HEK293 (cell line): ENCODE measurements at regions not wholly inside any gene's neighbourhood (a gene's known extent, or its start where the extent isn't known, plus 50 kb on each side); places are given as distances from the start of the nearest gene placed in this dataset.

Experiments
- CTCF ChIA-PET: fragments of 350-600 bp; formaldehyde crosslinking; extraction: SDS; loops from one replicate; lab custom pipeline; 2021; ENCODE audit warnings: antibody characterized with exemption; lab: Yijun Ruan, JAX
- POLR2A ChIA-PET: fragments of 300-600 bp; formaldehyde crosslinking; extraction: SDS; loops from one replicate; lab custom pipeline; 2020; ENCODE audit warnings: antibody characterized with exemption, inconsistent platforms; lab: Yijun Ruan, JAX
- H3K27ac ChIP-seq: fragments of 200-500 bp; sonication (Bioruptor generic); 2 replicates; pipeline ENCODE4 v1.5.1; 2014; ENCODE audit warnings: low read depth, low read length, control low read depth, inconsistent platforms; ENCODE audit errors: extremely low read depth
- H3K36me3 ChIP-seq, 2 experiments: fragments of 200-500 bp in 1 of 2; sonication (Bioruptor generic) in 1 of 2; 1 replicate in 1 of 2; 2 replicates in 1 of 2; pipeline ENCODE4 v1.5.1; 2014 to 2017; ENCODE audit warnings: inconsistent platforms in 2 of 2, low read length in 2 of 2; ENCODE audit not compliant: control insufficient read depth in 2 of 2, insufficient read depth in 1 of 2
- H3K4me1 ChIP-seq: fragments of 200-500 bp; sonication (Bioruptor generic); 2 replicates; pipeline ENCODE4 v1.5.1; 2014; ENCODE audit warnings: mild to moderate bottlenecking, low read length, inconsistent platforms; ENCODE audit not compliant: control insufficient read depth, insufficient read depth
- H3K4me3 ChIP-seq: 2 replicates; pipeline ENCODE4 v1.5.1; 2011; ENCODE audit warnings: low read depth, mild to moderate bottlenecking, control low read depth, low read length, moderate library complexity
- H3K9me3 ChIP-seq: fragments of 200-500 bp; sonication (Bioruptor generic); 2 replicates; pipeline ENCODE4 v1.5.1; 2014; ENCODE audit warnings: low read depth, low read length, inconsistent platforms; ENCODE audit not compliant: control insufficient read depth, insufficient read depth
- KLF9 ChIP-seq: fragments of 450-650 bp; formaldehyde crosslinking; IDR thresholded peaks from 2 replicates; pipeline ENCODE4 v1.5.1; 2016; ENCODE audit warnings: missing biosample characterization, missing genetic modification characterization, low read depth
- OSR2 ChIP-seq: fragments of 450-650 bp; formaldehyde crosslinking; IDR thresholded peaks from 2 replicates; pipeline ENCODE4 v1.5.1; 2016; ENCODE audit warnings: missing biosample characterization, missing genetic modification characterization
- SP7 ChIP-seq: fragments of 450-650 bp; formaldehyde crosslinking; IDR thresholded peaks from 2 replicates; pipeline ENCODE4 v1.5.1; 2016; ENCODE audit warnings: missing biosample characterization, missing genetic modification characterization
- ZBTB21 ChIP-seq: fragments of 450-650 bp; formaldehyde crosslinking; IDR thresholded peaks from 2 replicates; pipeline ENCODE4 v1.5.1; 2017; ENCODE audit warnings: missing biosample characterization, missing genetic modification characterization
- ZBTB48 ChIP-seq: fragments of 450-650 bp; formaldehyde crosslinking; IDR thresholded peaks from 2 replicates; pipeline ENCODE4 v1.5.1; 2016; ENCODE audit warnings: missing biosample characterization, missing genetic modification characterization
- ZFP37 ChIP-seq: fragments of 450-650 bp; formaldehyde crosslinking; IDR thresholded peaks from 2 replicates; pipeline ENCODE4 v1.5.1; 2016; ENCODE audit warnings: missing biosample characterization, missing genetic modification characterization
- ZNF114 ChIP-seq: fragments of 450-650 bp; formaldehyde crosslinking; IDR thresholded peaks from 2 replicates; pipeline ENCODE4 v1.5.0; 2017; ENCODE audit warnings: missing biosample characterization, missing genetic modification characterization
- ZNF140 ChIP-seq: fragments of 450-650 bp; formaldehyde crosslinking; IDR thresholded peaks from 2 replicates; pipeline ENCODE4 v1.5.1; 2016; ENCODE audit warnings: missing biosample characterization, missing genetic modification characterization
- ZNF175 ChIP-seq: fragments of 450-650 bp; formaldehyde crosslinking; IDR thresholded peaks from 2 replicates; pipeline ENCODE4 v1.5.1; 2016; ENCODE audit warnings: missing biosample characterization, missing genetic modification characterization
- ZNF221 ChIP-seq: fragments of 450-650 bp; formaldehyde crosslinking; IDR thresholded peaks from 2 replicates; pipeline ENCODE4 v1.5.1; 2017; ENCODE audit warnings: missing biosample characterization, missing genetic modification characterization, borderline replicate concordance
- ZNF302 ChIP-seq: fragments of 450-650 bp; formaldehyde crosslinking; IDR thresholded peaks from 2 replicates; pipeline ENCODE4 v1.5.1; 2016; ENCODE audit warnings: missing biosample characterization, missing genetic modification characterization, low read depth
- ZNF324 ChIP-seq: fragments of 450-650 bp; formaldehyde crosslinking; IDR thresholded peaks from 2 replicates; pipeline ENCODE4 v1.5.1; 2016; ENCODE audit warnings: missing biosample characterization, missing genetic modification characterization
- ZNF391 ChIP-seq: fragments of 450-650 bp; formaldehyde crosslinking; IDR thresholded peaks from 2 replicates; pipeline ENCODE4 v1.5.1; 2016; ENCODE audit warnings: low read depth, missing biosample characterization, missing genetic modification characterization, borderline replicate concordance
- ZNF571 ChIP-seq: fragments of 450-650 bp; formaldehyde crosslinking; IDR thresholded peaks from 2 replicates; pipeline ENCODE4 v1.5.0; 2017; ENCODE audit warnings: missing biosample characterization, missing genetic modification characterization
- ZNF623 ChIP-seq: fragments of 450-650 bp; formaldehyde crosslinking; IDR thresholded peaks from 2 replicates; pipeline ENCODE4 v1.5.1; 2016; ENCODE audit warnings: missing biosample characterization, missing genetic modification characterization
- ZNF629 ChIP-seq: fragments of 450-650 bp; formaldehyde crosslinking; IDR thresholded peaks from 2 replicates; pipeline ENCODE4 v1.5.1; 2017; ENCODE audit warnings: missing biosample characterization, missing genetic modification characterization
- ZNF660 ChIP-seq: fragments of 450-650 bp; IDR thresholded peaks from 2 replicates; pipeline ENCODE4 v1.5.1; 2018; ENCODE audit warnings: missing biosample characterization, mild to moderate bottlenecking, missing genetic modification characterization
- ZNF701 ChIP-seq: fragments of 450-650 bp; formaldehyde crosslinking; IDR thresholded peaks from 2 replicates; pipeline ENCODE4 v1.5.1; 2016; ENCODE audit warnings: missing biosample characterization, missing genetic modification characterization
- ZNF707 ChIP-seq: fragments of 450-650 bp; formaldehyde crosslinking; IDR thresholded peaks from 2 replicates; pipeline ENCODE4 v1.5.1; 2016; ENCODE audit warnings: missing biosample characterization, missing genetic modification characterization
- ZXDB ChIP-seq: fragments of 450-650 bp; formaldehyde crosslinking; IDR thresholded peaks from 2 replicates; pipeline ENCODE4 v1.5.1; 2016; ENCODE audit warnings: missing biosample characterization, missing genetic modification characterization
- TF ChIP-seq, protein P1 (sequence below): fragments of 450-650 bp; formaldehyde crosslinking; IDR thresholded peaks from 2 replicates; pipeline ENCODE4 v1.5.1; 2016; ENCODE audit warnings: missing biosample characterization, missing genetic modification characterization, low read depth
- TF ChIP-seq, protein P2 (sequence below): fragments of 450-650 bp; formaldehyde crosslinking; IDR thresholded peaks from 2 replicates; pipeline ENCODE4 v1.5.0; 2017; ENCODE audit warnings: missing biosample characterization, missing genetic modification characterization, borderline replicate concordance

DNA sequence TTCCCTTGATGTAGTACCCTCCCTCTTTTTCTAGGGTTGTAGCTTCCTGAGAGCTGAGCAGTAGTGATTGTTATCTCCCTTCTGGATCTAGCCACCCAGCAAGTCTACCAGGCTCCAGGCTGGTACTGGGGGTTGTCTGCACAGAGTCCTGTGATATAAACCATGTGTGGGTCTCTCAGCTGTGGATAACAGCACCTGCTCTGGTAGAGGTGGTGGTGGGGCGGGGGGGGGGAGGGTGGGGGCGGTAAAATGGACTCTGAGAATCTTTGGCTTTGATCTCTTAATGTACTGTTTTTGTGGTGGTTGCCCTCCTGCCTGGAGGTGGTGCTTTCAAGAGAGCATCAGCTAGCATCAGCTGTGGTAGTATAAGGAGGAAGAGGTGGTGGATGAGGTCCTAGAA is 302.0 kb upstream of the CHRM2 start:
- no peak overlapping the region for H3K27ac ChIP-seq
- H3K9me3 ChIP-seq: no peaks in the 10 kb centered on the region
- CTCF ChIA-PET: interaction anchor here (0.6 kb wide), 1 partner anchor 43 kb away, joined by 3 read pairs; no protein-coding TSS in a partner anchor
- no peaks in the 10 kb centered on the region for H3K4me1 ChIP-seq
- TF ChIP-seq ZXDB (no peak), OSR2 (no peak), ZNF324 (tag by site-specific recombination) (no peak), ZNF175 (tag by site-specific recombination) (no peak), ZNF571 (tag by site-specific recombination) (no peak), ZNF701 (tag by site-specific recombination) (no peak), KLF9 (tag by site-specific recombination) (no peak), ZFP37 (no peak), ZNF140 (tag by site-specific recombination) (no peak)
- TF ChIP-seq, all 188 proteins: peak for 0
- Histone ChIP-seq H3K4me3 (no peak overlapping the region), H3K36me3 (no peaks in the 10 kb centered on the region)
- POLR2A ChIA-PET: no interaction called here

DNA sequence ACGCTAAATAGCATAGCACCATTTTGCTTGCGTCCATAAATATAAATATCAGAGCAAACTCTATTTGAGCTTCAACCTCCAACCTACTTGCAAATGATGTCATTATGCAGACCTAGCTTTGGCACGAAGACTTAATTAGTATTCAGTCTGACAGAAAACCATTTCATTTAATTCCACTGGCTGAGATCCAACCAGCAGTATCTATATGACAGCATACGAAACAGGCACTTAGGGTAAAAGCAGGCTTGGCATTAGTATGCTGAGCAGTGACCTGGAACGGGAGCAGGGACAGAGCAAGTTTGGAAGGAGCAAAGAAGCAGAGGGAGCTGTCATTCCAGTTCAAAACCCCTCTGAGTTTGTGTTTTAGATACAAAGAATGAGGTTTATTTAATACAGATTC is 312.5 kb upstream of the CHRM2 start:
- Histone ChIP-seq H3K27ac (no peak overlapping the region), H3K4me3 (no peak overlapping the region), H3K9me3 (no peaks in the 10 kb centered on the region), H3K4me1 (no peaks in the 10 kb centered on the region), H3K36me3 (no peaks in the 10 kb centered on the region)
- POLR2A ChIA-PET: interaction anchor here (0.7 kb wide), 1 partner anchor 129 kb away, joined by 3 read pairs; no protein-coding TSS in a partner anchor
- TF ChIP-seq ZNF221 (tag by site-specific recombination) (no peak), ZBTB48 (tag by site-specific recombination) (no peak), ZNF707 (tag by site-specific recombination) (no peak), ZNF302 (tag by site-specific recombination) (no peak), ZNF660 (tag by site-specific recombination) (no peak), ZBTB21 (peak; percentile 30; the same call in 1 of the 2 replicates), ZNF629 (0 out of 2 replicates have a peak, but pooled peaks have one; percentile 42), SP7 (tag by site-specific recombination) (peak; percentile 62), ZNF114 (tag by site-specific recombination) (no peak), ZNF391 (tag by site-specific recombination) (no peak), ZNF623 (tag by site-specific recombination) (no peak)
- TF ChIP-seq, protein P1, sequence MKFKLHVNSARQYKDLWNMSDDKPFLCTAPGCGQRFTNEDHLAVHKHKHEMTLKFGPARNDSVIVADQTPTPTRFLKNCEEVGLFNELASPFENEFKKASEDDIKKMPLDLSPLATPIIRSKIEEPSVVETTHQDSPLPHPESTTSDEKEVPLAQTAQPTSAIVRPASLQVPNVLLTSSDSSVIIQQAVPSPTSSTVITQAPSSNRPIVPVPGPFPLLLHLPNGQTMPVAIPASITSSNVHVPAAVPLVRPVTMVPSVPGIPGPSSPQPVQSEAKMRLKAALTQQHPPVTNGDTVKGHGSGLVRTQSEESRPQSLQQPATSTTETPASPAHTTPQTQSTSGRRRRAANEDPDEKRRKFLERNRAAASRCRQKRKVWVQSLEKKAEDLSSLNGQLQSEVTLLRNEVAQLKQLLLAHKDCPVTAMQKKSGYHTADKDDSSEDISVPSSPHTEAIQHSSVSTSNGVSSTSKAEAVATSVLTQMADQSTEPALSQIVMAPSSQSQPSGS: peak; percentile 62; the same call in 1 of the 2 replicates
- TF ChIP-seq, protein P2, sequence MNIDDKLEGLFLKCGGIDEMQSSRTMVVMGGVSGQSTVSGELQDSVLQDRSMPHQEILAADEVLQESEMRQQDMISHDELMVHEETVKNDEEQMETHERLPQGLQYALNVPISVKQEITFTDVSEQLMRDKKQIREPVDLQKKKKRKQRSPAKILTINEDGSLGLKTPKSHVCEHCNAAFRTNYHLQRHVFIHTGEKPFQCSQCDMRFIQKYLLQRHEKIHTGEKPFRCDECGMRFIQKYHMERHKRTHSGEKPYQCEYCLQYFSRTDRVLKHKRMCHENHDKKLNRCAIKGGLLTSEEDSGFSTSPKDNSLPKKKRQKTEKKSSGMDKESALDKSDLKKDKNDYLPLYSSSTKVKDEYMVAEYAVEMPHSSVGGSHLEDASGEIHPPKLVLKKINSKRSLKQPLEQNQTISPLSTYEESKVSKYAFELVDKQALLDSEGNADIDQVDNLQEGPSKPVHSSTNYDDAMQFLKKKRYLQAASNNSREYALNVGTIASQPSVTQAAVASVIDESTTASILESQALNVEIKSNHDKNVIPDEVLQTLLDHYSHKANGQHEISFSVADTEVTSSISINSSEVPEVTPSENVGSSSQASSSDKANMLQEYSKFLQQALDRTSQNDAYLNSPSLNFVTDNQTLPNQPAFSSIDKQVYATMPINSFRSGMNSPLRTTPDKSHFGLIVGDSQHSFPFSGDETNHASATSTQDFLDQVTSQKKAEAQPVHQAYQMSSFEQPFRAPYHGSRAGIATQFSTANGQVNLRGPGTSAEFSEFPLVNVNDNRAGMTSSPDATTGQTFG (tag by site-specific recombination): no peak
- CTCF ChIA-PET: no interaction called here
